H9 (cell line): ENCODE measurements at regions not wholly inside any gene's neighbourhood (a gene's known extent, or its start where the extent isn't known, plus 50 kb on each side); places are given as distances from the start of the nearest gene placed in this dataset.

Experiments used
- DNase-seq: peaks from one replicate; pipeline ENCODE4 v3.0.0-alpha.2; 2017
- H2AFZ ChIP-seq: one replicate; pipeline ENCODE4 v1.6.1; 2013; ENCODE audit warnings: mild to moderate bottlenecking, low read length, control low read depth, moderate library complexity
- H2AK5ac ChIP-seq: 2 replicates; pipeline ENCODE4 v1.6.1; 2013; ENCODE audit warnings: low read length, control low read depth, mixed read lengths; ENCODE audit not compliant: insufficient read length
- H2BK120ac ChIP-seq: one replicate; pipeline ENCODE4 v1.6.1; 2013; ENCODE audit warnings: low read depth, mild to moderate bottlenecking, low read length, control low read depth, inconsistent platforms; ENCODE audit not compliant: poor library complexity, severe bottlenecking
- H2BK12ac ChIP-seq: 2 replicates; pipeline ENCODE4 v1.6.1; 2013; ENCODE audit warnings: low read length, control low read depth, mixed read lengths, low read depth; ENCODE audit not compliant: insufficient read length
- H2BK15ac ChIP-seq: 2 replicates; pipeline ENCODE4 v1.6.1; 2013; ENCODE audit warnings: low read depth, low read length, control low read depth
- H2BK20ac ChIP-seq: one replicate; pipeline ENCODE4 v1.6.1; 2013; ENCODE audit warnings: low read depth, mild to moderate bottlenecking, low read length, control low read depth, inconsistent platforms; ENCODE audit not compliant: poor library complexity, severe bottlenecking
- H2BK5ac ChIP-seq: 2 replicates; pipeline ENCODE4 v1.6.1; 2013; ENCODE audit warnings: low read length, control low read depth, mixed read lengths; ENCODE audit not compliant: insufficient read length
- H3K14ac ChIP-seq: 2 replicates; pipeline ENCODE4 v1.6.1; 2013; ENCODE audit warnings: low read length, control low read depth; ENCODE audit not compliant: insufficient read depth
- H3K18ac ChIP-seq: 2 replicates; pipeline ENCODE4 v1.6.1; 2013; ENCODE audit warnings: low read depth, mild to moderate bottlenecking, mixed read lengths, low read length, control low read depth; ENCODE audit not compliant: insufficient read length
- H3K23ac ChIP-seq: 2 replicates; pipeline ENCODE4 v1.6.1; 2013; ENCODE audit warnings: low read length, control low read depth, mixed read lengths, low read depth; ENCODE audit not compliant: insufficient read length
- H3K23me2 ChIP-seq: 2 replicates; pipeline ENCODE4 v1.6.1; 2013; ENCODE audit warnings: low read depth, mild to moderate bottlenecking, mixed read lengths, low read length, control low read depth; ENCODE audit not compliant: insufficient read length, poor library complexity, severe bottlenecking
- H3K27ac ChIP-seq: 2 replicates; pipeline ENCODE4 v1.5.1; 2013; ENCODE audit warnings: low read length, control low read depth, mixed read lengths, low read depth; ENCODE audit not compliant: insufficient read length
- H3K27me3 ChIP-seq: 2 replicates; pipeline ENCODE4 v1.6.1; 2013; ENCODE audit warnings: low read length, control low read depth, inconsistent platforms; ENCODE audit not compliant: insufficient read depth
- H3K4ac ChIP-seq: 2 replicates; pipeline ENCODE4 v1.6.1; 2013; ENCODE audit warnings: low read depth, mild to moderate bottlenecking, control low read depth, inconsistent platforms, low read length, moderate library complexity
- H3K4me1 ChIP-seq: 2 replicates; pipeline ENCODE4 v1.6.1; 2013; ENCODE audit warnings: low read length, control low read depth, inconsistent platforms; ENCODE audit not compliant: insufficient read depth
- H3K4me2 ChIP-seq: 2 replicates; pipeline ENCODE4 v1.6.1; 2013; ENCODE audit warnings: low read length, control low read depth, mixed read lengths; ENCODE audit not compliant: insufficient read length, insufficient read depth
- H3K56ac ChIP-seq: 2 replicates; pipeline ENCODE4 v1.6.1; 2013; ENCODE audit warnings: low read depth, mild to moderate bottlenecking, mixed read lengths, low read length, control low read depth; ENCODE audit not compliant: insufficient read length
- H3K79me1 ChIP-seq: 2 replicates; pipeline ENCODE4 v1.6.1; 2013; ENCODE audit warnings: low read depth, mild to moderate bottlenecking, moderate library complexity, low read length, control low read depth, inconsistent platforms; ENCODE audit not compliant: insufficient read depth, poor library complexity, severe bottlenecking
- H3K79me2 ChIP-seq: 2 replicates; pipeline ENCODE4 v1.6.1; 2013; ENCODE audit warnings: low read length, control low read depth, inconsistent platforms; ENCODE audit not compliant: insufficient read depth
- H3K9ac ChIP-seq: 2 replicates; pipeline ENCODE4 v1.6.1; 2013; ENCODE audit warnings: low read length, control low read depth, mixed read lengths; ENCODE audit not compliant: insufficient read length; ENCODE audit errors: extremely low read depth
- H3K9me3 ChIP-seq: one replicate; pipeline ENCODE4 v1.6.1; 2013; ENCODE audit warnings: low read depth, low read length, inconsistent platforms; ENCODE audit not compliant: control insufficient read depth
- H3T11ph ChIP-seq: one replicate; pipeline ENCODE4 v1.6.1; 2013; ENCODE audit warnings: mild to moderate bottlenecking, low read length, control low read depth, inconsistent platforms
- H4K20me1 ChIP-seq: one replicate; pipeline ENCODE4 v1.6.1; 2013; ENCODE audit not compliant: control insufficient read depth, insufficient read length, insufficient read depth
- H4K5ac ChIP-seq: 2 replicates; pipeline ENCODE4 v1.6.1; 2013; ENCODE audit warnings: low read depth, mild to moderate bottlenecking, mixed read lengths, low read length, control low read depth; ENCODE audit not compliant: insufficient read length
- H4K8ac ChIP-seq: replicated peaks from 2 replicates; pipeline ENCODE4 v1.6.1; 2013; ENCODE audit warnings: low read length, control low read depth, mixed read lengths, low read depth; ENCODE audit not compliant: insufficient read length
- H4K91ac ChIP-seq: 2 replicates; pipeline ENCODE4 v1.6.1; 2013; ENCODE audit warnings: low read depth, mild to moderate bottlenecking, moderate library complexity, mixed read lengths, low read length, control low read depth; ENCODE audit not compliant: insufficient read length
- H3K27ac Mint-ChIP-seq, 3 experiments: 2 replicates in 2 of 3; 3 replicates in 1 of 3; pipeline ENCODE4 v1.8.0; 2020 to 2021; ENCODE audit warnings: mixed read lengths in 3 of 3, mild to moderate bottlenecking in 1 of 3, moderate library complexity in 1 of 3
- H3K27me3 Mint-ChIP-seq: 2 replicates; pipeline ENCODE4 v1.8.0; 2021; ENCODE audit warnings: low read depth, mild to moderate bottlenecking, moderate library complexity, mixed read lengths
- H3K36me3 Mint-ChIP-seq, 3 experiments: 2 replicates in 2 of 3; 3 replicates in 1 of 3; pipeline ENCODE4 v1.8.0; 2020 to 2021; ENCODE audit warnings: low read depth in 3 of 3, mixed read lengths in 3 of 3; ENCODE audit not compliant: insufficient read depth in 1 of 3
- H3K4me1 Mint-ChIP-seq, 2 experiments: 2 replicates each; pipeline ENCODE4 v1.8.0; 2020; ENCODE audit warnings: mixed read lengths in 2 of 2
- H3K4me3 Mint-ChIP-seq, 2 experiments: 2 replicates in 1 of 2; 3 replicates in 1 of 2; pipeline ENCODE4 v1.8.0; 2020 to 2021; ENCODE audit warnings: mild to moderate bottlenecking in 2 of 2, mixed read lengths in 2 of 2, moderate library complexity in 1 of 2
- H3K9me3 Mint-ChIP-seq, 2 experiments: 2 replicates in 1 of 2; 3 replicates in 1 of 2; pipeline ENCODE4 v1.8.0; 2020; ENCODE audit warnings: mild to moderate bottlenecking in 2 of 2, mixed read lengths in 2 of 2, moderate library complexity in 1 of 2
- CTCF ChIP-seq: fragments of 200-600 bp; sonication (generic); conservative IDR thresholded peaks from 3 replicates; pipeline ENCODE4 v1.8.0; 2021; ENCODE audit warnings: antibody characterized with exemption, mild to moderate bottlenecking
- WGBS: extraction: QIAGEN DNeasy Blood & Tissue Kit; methylation state at CpG from one replicate; pipeline ENCODE4 v1.1.7; 2013; ENCODE audit warnings: missing lambda C conversion rate, low lambda C conversion rate, mixed read lengths; ENCODE audit not compliant: insufficient read length; ENCODE audit errors: extremely low coverage; 5-methylcytosine and 5-hydroxymethylcytosine counted together

- no peak overlapping the region for H2AK5ac ChIP-seq
- H3K9me3 ChIP-seq: no peaks in the 10 kb centered on the region
- no peak for TF ChIP-seq CTCF
- no peak overlapping the region for H3K4ac ChIP-seq
- no CpG with 5 or more reads among the region's 3 CpGs for WGBS
- no peaks in the 10 kb centered on the region for H3K79me2 ChIP-seq
- no peaks in the 10 kb centered on the region for H4K20me1 ChIP-seq
- H3K27me3 ChIP-seq: no peaks in the 10 kb centered on the region
- Mint-ChIP-seq H3K36me3 (no peaks in the 10 kb centered on the region), H3K4me3 (no peak overlapping the region), H3K27ac (no peak overlapping the region), H3K27me3 (no peaks in the 10 kb centered on the region), H3K4me1 (no peaks in the 10 kb centered on the region), H3K9me3 (no peaks in the 10 kb centered on the region)
- H2AFZ ChIP-seq: no peak overlapping the region
- H2BK12ac ChIP-seq: no peak overlapping the region
- no peak overlapping the region for H4K91ac ChIP-seq
- H2BK15ac ChIP-seq: no peak overlapping the region
- no peaks in the 10 kb centered on the region for H3K4me1 ChIP-seq
- H3K27ac ChIP-seq: no peak overlapping the region
- H3K23me2 ChIP-seq: no peaks in the 10 kb centered on the region
- no peak overlapping the region for H3K18ac ChIP-seq
- no peak overlapping the region for H3K23ac ChIP-seq
- no peak overlapping the region for H3K9ac ChIP-seq
- no peak overlapping the region for H3K4me2 ChIP-seq
- no peaks in the 10 kb centered on the region for H3K79me1 ChIP-seq
- no peak overlapping the region for H3K56ac ChIP-seq
- no peak overlapping the region for H2BK20ac ChIP-seq
- H4K8ac ChIP-seq: no peak overlapping the region
- H3T11ph ChIP-seq: no peak overlapping the region
- no peak overlapping the region for H2BK5ac ChIP-seq
- no peak overlapping the region for H2BK120ac ChIP-seq
- H3K14ac ChIP-seq: no peak overlapping the region
- DNase-seq: no peak
- H4K5ac ChIP-seq: no peak overlapping the region
Measured at GRCh38 chr13:104759069-104759468, 1692.9 kb upstream of the SLC10A2 start.
